ENCODE measurements at regions not wholly inside any gene's neighbourhood (a gene's known extent, or its start where the extent isn't known, plus 50 kb on each side); places are given as distances from the start of the nearest gene placed in this dataset.

DNA sequence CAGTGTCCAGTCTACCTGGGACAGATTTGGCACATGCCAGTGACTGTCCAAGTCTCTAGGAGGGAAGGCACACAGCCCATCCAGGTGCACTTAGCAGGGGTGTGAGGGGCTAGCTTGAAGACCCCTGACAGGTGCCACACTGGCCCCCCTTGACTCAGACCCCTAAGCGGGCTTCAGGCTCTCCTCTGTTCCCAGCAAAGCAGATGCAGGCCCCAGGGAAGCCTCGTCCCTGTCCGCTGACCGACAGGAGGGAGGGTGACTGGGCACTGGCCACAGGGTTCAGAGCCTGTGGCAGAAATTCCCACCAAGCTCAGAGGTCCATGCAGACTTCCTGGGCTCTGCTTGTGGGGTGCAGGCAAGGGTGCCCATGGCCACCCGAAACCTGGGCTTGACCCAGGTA, 239.8 kb upstream of the MYT1L start:
- TF ChIP-seq CTCF (IDR thresholded peaks at IDR 0.05; ENCODE audit: low read depth, low read length, poor library complexity, severe bottlenecking) = no peak
- no peak for TF ChIP-seq EZH2phosphoT487 (IDR thresholded peaks at IDR 0.05; ENCODE audit: borderline replicate concordance, low read length)

All from DOHH2 (cell line).